Mammary epithelial cell (primary cell): ENCODE measurements at regions not wholly inside any gene's neighbourhood (a gene's known extent, or its start where the extent isn't known, plus 50 kb on each side); places are given as distances from the start of the nearest gene placed in this dataset.
A peak's percentile ranks its signal among the peaks of the same experiment; 100 is the strongest.

Experiments
- CTCF ChIP-seq, 2 donors: IDR thresholded peaks in 1 of 2; conservative IDR thresholded peaks in 1 of 2; 2 replicates each; pipeline ENCODE4 v1.5.1; 2011 to 2012; ENCODE audit warnings: inconsistent platforms in 2 of 2, low read length in 2 of 2, mild to moderate bottlenecking in 2 of 2, control low read depth in 1 of 2, low read depth in 1 of 2; ENCODE audit not compliant: insufficient read depth in 1 of 2; ENCODE audit errors: extremely low read depth in 1 of 2
- EZH2 ChIP-seq: IDR thresholded peaks from 2 replicates; pipeline ENCODE4 v1.6.1; 2012; ENCODE audit warnings: low read length, inconsistent platforms, borderline replicate concordance

- peak in 1 of 2 donors; percentile 2 for TF ChIP-seq CTCF (conservative IDR thresholded peaks at IDR 0.05 in 1 of 2, IDR thresholded peaks at IDR 0.05 in 1 of 2; ENCODE audit: extremely low read depth in 1 of 2, insufficient read depth in 1 of 2, low read depth in 1 of 2, low read length in 2 of 2)
- no peak for TF ChIP-seq EZH2
Measured at GRCh38 chr2:14388724-14389123, 243.8 kb upstream of the LRATD1 start.
